Large intestine (tissue), 3 donors: ENCODE measurements at regions not wholly inside any gene's neighbourhood (a gene's known extent, or its start where the extent isn't known, plus 50 kb on each side); places are given as distances from the start of the nearest gene placed in this dataset.
A peak's percentile ranks its signal among the peaks of the same experiment; 100 is the strongest.

Experiments used
- DNase-seq, 2 donors: peaks; one replicate each; pipeline versions ENCODE4 v3.0.0 to v3.0.0-alpha.2; 2013
- H3K27ac ChIP-seq: one replicate; pipeline ENCODE4 v1.5.1; 2013; ENCODE audit warnings: low read length
- H3K27me3 ChIP-seq: 2 replicates; pipeline ENCODE4 v1.6.1; 2013; ENCODE audit warnings: low read length; ENCODE audit not compliant: control insufficient read depth, insufficient read depth
- H3K36me3 ChIP-seq: 2 replicates; pipeline ENCODE4 v1.6.1; 2013; ENCODE audit warnings: low read length; ENCODE audit not compliant: control insufficient read depth, insufficient read depth
- H3K4me1 ChIP-seq: one replicate; pipeline ENCODE4 v1.6.1; 2013; ENCODE audit warnings: low read length; ENCODE audit not compliant: control insufficient read depth, insufficient read depth
- H3K4me3 ChIP-seq: one replicate; pipeline ENCODE4 v1.5.1; 2013; ENCODE audit warnings: low read length
- H3K9me3 ChIP-seq: one replicate; pipeline ENCODE4 v1.6.1; 2013; ENCODE audit warnings: mild to moderate bottlenecking, low read depth, low read length, moderate library complexity; ENCODE audit not compliant: control insufficient read depth
- WGBS: methylation state at CpG from one replicate; pipeline ENCODE4 v1.1.5; 2013; ENCODE audit warnings: low lambda C conversion rate; ENCODE audit not compliant: insufficient coverage; 5-methylcytosine and 5-hydroxymethylcytosine counted together

- Histone ChIP-seq H3K27ac (no peak overlapping the region), H3K4me1 (no peaks in the 10 kb centered on the region), H3K9me3 (no peaks in the 10 kb centered on the region), H3K36me3 (no peaks in the 10 kb centered on the region), H3K4me3 (no peak overlapping the region), H3K27me3 (no peaks in the 10 kb centered on the region)
- WGBS = 100% methylated on average over 1 of the region's 5 CpGs
- DNase-seq = no peak
These were observed 148.0 kb upstream of the SPACA1 start for GRCh38 chr6:87899499-87900147.

- Histone ChIP-seq H3K4me3 (no peak overlapping the region), H3K9me3 (no peaks in the 10 kb centered on the region), H3K27me3 (no peaks in the 10 kb centered on the region), H3K27ac (no peak overlapping the region), H3K4me1 (no peaks in the 10 kb centered on the region), H3K36me3 (no peaks in the 10 kb centered on the region)
- no peak for DNase-seq
- WGBS = no CpG with 5 or more reads among the region's 3 CpGs
These were observed 150.0 kb upstream of the SPACA1 start for GRCh38 chr6:87897663-87898062.

GRCh38 chr6:87897013-87897412 lies 150.6 kb upstream of the SPACA1 start:
- H3K4me3 ChIP-seq = no peak overlapping the region
- no peaks in the 10 kb centered on the region for H3K4me1 ChIP-seq
- no peak for DNase-seq

GRCh38 chr6:87887266-87887665 lies 160.4 kb upstream of the SPACA1 start:
- DNase-seq = no peak
- H3K4me1 ChIP-seq = no peaks in the 10 kb centered on the region
- no peaks in the 10 kb centered on the region for H3K36me3 ChIP-seq
- H3K27me3 ChIP-seq = no peaks in the 10 kb centered on the region
- no peaks in the 10 kb centered on the region for H3K9me3 ChIP-seq
- WGBS = 100% methylated on average over 1 of the region's 2 CpGs
- no peak overlapping the region for H3K4me3 ChIP-seq
- no peak overlapping the region for H3K27ac ChIP-seq

More at GRCh38 chr6:87897013-87897412, 150.6 kb upstream of the SPACA1 start:
- no peaks in the 10 kb centered on the region for H3K27me3 ChIP-seq
- H3K9me3 ChIP-seq = no peaks in the 10 kb centered on the region
- no peaks in the 10 kb centered on the region for H3K36me3 ChIP-seq
- H3K27ac ChIP-seq = no peak overlapping the region

DNA sequence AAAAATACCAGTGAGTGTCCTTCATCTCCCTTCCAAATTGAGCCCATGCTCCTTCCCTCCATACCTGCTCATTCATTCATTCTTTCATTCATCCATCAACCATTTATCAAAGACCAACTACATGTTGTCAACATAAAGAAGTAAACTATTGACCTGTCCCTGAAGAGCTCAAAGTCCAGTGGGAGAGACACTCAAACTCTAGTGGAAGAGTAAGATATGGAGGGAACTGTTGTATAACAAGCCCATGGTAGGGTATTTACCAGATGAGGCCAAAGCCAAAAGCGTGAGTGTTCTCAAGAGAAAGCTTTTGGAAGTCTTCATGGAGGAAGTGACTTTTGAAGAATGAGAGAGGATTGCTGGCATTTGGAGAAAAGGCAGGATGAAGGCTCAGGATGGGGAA lies 163.4 kb upstream of the SPACA1 start:
- WGBS = 100% methylated on average over 1 of the region's 1 CpG
- Histone ChIP-seq H3K27me3 (no peaks in the 10 kb centered on the region), H3K4me1 (no peaks in the 10 kb centered on the region), H3K36me3 (no peaks in the 10 kb centered on the region), H3K9me3 (no peaks in the 10 kb centered on the region), H3K27ac (no peak overlapping the region), H3K4me3 (no peak overlapping the region)
- DNase-seq = no peak

DNA sequence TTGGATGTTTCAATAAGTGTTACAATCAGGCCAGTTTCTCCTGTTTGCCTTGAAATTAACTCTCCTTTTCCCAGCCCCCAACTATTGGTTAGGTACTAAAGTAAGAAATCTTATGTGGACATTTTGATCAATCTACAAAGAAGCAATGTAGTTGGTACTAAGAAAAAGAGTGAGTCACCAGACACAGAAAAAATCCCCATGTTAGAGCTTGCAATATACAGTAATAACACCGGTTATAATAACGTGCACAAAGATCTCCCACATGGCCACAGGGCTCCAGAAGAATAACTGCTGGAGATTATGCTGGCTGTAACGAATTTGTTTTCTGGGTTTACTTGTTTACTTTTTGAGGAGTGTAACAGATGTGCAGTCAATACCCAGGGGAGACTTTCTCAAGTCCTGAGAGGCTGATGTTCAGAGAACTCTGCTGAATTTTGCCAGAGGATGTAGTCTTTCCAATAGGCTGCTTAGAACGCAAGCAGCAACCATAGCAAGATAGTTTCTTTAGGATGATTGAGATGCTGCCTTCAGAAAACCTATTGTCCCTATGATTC lies 166.2 kb upstream of the SPACA1 start:
- Histone ChIP-seq H3K9me3 (no peaks in the 10 kb centered on the region), H3K36me3 (no peaks in the 10 kb centered on the region), H3K27me3 (no peaks in the 10 kb centered on the region), H3K4me1 (no peaks in the 10 kb centered on the region), H3K4me3 (no peak overlapping the region), H3K27ac (no peak overlapping the region)
- DNase-seq = no peak
- no CpG with 5 or more reads among the region's 4 CpGs for WGBS

DNA sequence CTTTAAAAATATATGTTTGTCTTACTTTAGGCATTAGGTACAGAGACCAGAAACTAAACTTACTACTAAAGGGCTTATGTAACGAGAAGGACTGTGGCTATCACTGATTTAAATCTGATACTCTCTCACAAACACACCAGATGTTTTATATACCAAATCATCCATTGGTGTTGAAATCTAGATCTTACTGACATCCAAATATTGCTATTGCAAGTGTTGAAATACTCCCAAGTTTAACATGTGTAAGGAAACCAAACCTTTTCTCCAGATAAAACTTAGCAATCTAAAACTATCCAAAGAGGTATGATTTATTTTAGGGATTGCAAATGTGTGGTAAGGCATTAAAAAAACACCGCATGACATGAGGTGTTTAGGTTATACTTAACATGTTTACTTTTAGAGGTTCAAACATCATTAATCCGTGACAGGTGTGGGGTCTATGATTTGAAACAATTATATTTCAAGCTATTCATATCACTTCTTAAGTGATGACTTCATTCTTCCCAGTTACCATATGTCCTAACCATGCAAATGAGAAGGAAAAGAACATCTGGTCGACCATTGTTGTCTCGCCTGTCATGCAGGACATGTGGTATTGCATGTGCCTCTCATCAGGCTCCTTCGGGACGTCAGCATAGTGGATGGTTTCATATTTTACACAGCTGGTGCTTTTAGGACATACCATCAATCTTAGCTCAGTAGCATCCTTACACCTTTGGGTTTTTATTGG lies 168.3 kb upstream of the SPACA1 start:
- DNase-seq = peak in 1 of 2 donors; percentile 29
- H3K4me1 ChIP-seq = no peaks in the 10 kb centered on the region
- no peak overlapping the region for H3K4me3 ChIP-seq
- no peaks in the 10 kb centered on the region for H3K27me3 ChIP-seq
- WGBS = 49% methylated on average over 2 of the region's 7 CpGs
- H3K27ac ChIP-seq = no peak overlapping the region
- no peaks in the 10 kb centered on the region for H3K36me3 ChIP-seq
- H3K9me3 ChIP-seq = no peaks in the 10 kb centered on the region

GRCh38 chr6:87875781-87876180 lies 171.9 kb upstream of the SPACA1 start:
- no peak for DNase-seq
- 50% methylated on average over 1 of the region's 1 CpG for WGBS
- Histone ChIP-seq H3K4me1 (no peaks in the 10 kb centered on the region), H3K9me3 (no peaks in the 10 kb centered on the region), H3K27me3 (no peaks in the 10 kb centered on the region), H3K4me3 (no peak overlapping the region), H3K36me3 (no peaks in the 10 kb centered on the region), H3K27ac (no peak overlapping the region)

- WGBS = 92% methylated on average over 3 of the region's 3 CpGs
- no peaks in the 10 kb centered on the region for H3K9me3 ChIP-seq
These were observed 171.5 kb upstream of the AKIRIN2 start for GRCh38 chr6:87873556-87873955.

DNA sequence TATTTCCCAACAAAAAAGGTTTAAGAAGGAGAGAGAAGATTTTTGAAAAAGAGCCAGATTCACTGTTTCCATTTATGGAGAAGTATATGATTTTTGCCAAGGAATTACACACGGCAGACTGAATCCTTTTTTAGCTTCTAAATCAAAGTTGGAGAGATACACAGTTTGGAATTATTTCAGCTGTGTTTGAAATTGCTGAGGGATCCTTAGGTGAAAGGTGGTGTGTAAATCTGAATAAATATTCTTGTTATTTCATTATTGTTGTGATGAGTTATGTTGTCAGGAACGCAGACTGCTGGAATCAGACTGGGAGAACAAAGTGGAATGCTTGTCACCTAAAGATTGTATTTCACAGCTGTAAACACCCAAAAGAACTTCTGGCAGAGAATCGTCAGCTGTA lies 168.5 kb upstream of the AKIRIN2 start:
- no peaks in the 10 kb centered on the region for H3K9me3 ChIP-seq
- no peaks in the 10 kb centered on the region for H3K27me3 ChIP-seq
- no peak overlapping the region for H3K27ac ChIP-seq
- no peaks in the 10 kb centered on the region for H3K4me1 ChIP-seq
- 0% methylated on average over 1 of the region's 3 CpGs for WGBS
- H3K36me3 ChIP-seq = no peaks in the 10 kb centered on the region
- no peak for DNase-seq
- no peak overlapping the region for H3K4me3 ChIP-seq

More at GRCh38 chr6:87873556-87873955, 171.5 kb upstream of the AKIRIN2 start:
- H3K27ac ChIP-seq = no peak overlapping the region
- H3K4me1 ChIP-seq = no peaks in the 10 kb centered on the region
- DNase-seq = no peak
- H3K27me3 ChIP-seq = no peaks in the 10 kb centered on the region
- H3K36me3 ChIP-seq = no peaks in the 10 kb centered on the region
- no peak overlapping the region for H3K4me3 ChIP-seq
